ENCODE measurements at regions not wholly inside any gene's neighbourhood (a gene's known extent, or its start where the extent isn't known, plus 50 kb on each side); places are given as distances from the start of the nearest gene placed in this dataset.

GRCh38 chr4:119958983-119959382 lies 107.7 kb downstream of the MAD2L1 start:
- TF ChIP-seq CTCF (CRISPR knock-in tag; IDR thresholded peaks at IDR 0.05): no peak
- no peak for TF ChIP-seq POLR2AphosphoS5 (IDR thresholded peaks at IDR 0.05; ENCODE audit: low read depth, low read length)
- TF ChIP-seq ZNF335 (CRISPR knock-in tag; IDR thresholded peaks at IDR 0.05): no peak
- no peak for TF ChIP-seq RBM39 (IDR thresholded peaks at IDR 0.05; ENCODE audit: low read depth, low read length, poor library complexity, severe bottlenecking)
- no peak for TF ChIP-seq CREB1 (IDR thresholded peaks at IDR 0.05)
- no peak for TF ChIP-seq CREB1 (CRISPR knock-in tag; IDR thresholded peaks at IDR 0.05)
- no peak for TF ChIP-seq LRRFIP1 (CRISPR knock-in tag; conservative IDR thresholded peaks at IDR 0.05)
- TF ChIP-seq RAD21 (CRISPR knock-in tag; IDR thresholded peaks at IDR 0.05): no peak
- no peak for TF ChIP-seq EZH2 (conservative IDR thresholded peaks at IDR 0.05; ENCODE audit: low read depth, low read length)
